Midbrain (tissue), 1 donor: ENCODE measurements at regions not wholly inside any gene's neighbourhood (a gene's known extent, or its start where the extent isn't known, plus 50 kb on each side); places are given as distances from the start of the nearest gene placed in this dataset.
"Not testable (repeated sequence)": the region's sequence is repeated elsewhere in the genome, so short reads cannot be mapped to it uniquely, and the experiment has no call there.

Experiments used
- DNase-seq: peaks from one replicate; lab custom pipeline; 2025; lab: John Stamatoyannopoulos, UW

DNA sequence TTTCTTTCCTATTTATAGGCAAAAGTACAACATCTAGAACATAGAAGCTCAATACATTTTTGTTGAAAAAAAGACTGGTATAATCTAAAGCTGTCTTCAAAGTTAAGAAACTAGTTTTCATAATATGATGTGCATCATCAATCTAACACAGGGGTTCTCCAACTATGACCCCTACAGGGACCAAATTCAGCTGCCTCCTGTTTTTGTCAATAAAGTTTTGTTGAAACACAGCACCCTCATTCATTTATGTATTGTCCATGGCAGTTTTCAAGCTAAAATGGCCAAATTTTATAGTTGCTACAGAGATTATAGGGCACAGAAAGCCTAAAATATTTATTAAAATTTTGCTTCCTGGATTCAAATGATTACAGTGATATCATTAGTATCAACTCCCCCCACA, 452.9 kb downstream of the CCER1 start:
- DNase-seq, result no peak

DNA sequence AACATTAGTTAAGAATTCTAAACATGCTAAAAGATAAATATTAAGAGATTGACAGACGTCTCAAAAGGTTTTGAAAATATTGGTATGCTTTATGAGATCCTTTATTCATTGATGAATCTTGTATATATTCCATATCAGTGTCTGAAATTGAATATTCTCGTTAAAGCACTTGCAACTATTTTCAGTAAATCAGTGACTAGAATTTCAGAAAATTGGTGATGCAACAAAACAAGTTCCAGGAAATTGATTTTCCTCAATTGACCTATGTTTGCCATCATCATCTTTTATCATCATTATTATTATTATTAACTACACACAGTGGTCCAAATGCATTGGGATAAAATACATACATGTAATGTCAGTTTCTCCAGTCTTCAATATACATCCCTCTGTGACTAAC, 453.6 kb downstream of the CCER1 start:
- DNase-seq, result no peak

DNA sequence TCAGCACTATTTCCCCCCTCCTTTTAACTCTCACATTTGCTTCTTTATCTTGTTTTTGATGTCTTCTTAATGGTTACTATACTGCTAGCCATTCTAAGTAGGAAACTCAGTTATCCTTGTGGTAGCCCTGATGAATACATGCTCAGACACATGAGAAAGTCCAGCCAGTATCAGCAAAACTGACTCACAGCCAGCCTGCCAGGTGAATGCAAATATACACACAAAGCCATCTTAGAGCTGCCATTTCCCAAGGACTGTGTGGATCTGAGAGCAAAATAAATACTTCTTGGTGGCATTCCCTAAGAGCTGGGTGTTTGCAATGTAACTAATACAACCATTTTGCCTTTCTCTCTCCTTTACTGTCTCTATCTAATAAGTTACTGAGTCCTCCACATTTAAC, 455.2 kb downstream of the CCER1 start:
- no peak for DNase-seq

DNA sequence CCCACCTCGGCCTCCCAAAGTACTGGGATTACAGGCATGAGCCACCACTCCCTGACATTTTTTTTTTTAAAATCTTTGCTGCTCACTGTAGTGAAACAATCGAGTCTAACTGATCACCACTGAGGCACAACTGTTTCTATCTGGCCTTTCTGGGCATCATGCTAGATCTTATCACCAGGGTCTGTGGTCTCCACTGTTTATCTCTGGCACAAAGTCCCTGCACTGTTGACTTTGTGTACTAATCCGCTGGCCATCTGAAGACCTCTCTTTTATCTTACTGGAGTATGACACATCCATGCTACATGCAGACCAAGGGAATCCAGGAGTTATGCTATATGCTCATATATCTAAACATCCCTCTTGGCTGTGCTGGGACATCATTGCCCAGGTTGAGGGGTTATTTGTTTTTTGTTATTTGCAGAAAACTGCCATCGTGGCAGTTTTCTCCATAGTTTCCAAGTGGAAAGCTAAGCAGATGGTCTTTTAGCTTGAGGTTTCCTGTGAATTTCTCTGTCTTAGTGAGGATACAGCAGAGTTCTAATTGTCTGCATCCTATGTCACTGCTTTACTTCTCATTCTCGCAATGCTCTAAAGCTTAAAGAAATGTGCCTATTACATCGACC, 456.9 kb downstream of the CCER1 start:
- DNase-seq, result no peak

DNA sequence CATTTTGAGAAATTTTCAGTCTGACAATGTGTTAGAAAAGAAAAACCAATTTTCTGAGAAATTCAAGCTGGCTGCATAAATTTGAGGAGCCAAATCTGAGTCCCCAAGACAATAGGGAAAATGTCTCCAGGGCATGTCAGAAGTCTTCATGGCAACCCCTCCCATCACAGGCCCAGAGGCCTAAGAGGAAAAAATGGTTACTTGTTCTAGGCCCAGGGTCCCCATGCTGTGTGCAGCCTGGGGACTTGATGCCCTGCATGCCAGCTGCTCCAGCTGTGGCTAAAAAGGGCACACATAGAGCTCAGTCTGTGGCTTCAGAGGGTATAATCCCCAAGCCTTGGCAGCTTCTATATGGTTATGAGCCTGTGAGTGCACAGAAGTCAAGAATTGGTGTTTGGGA, 464.6 kb downstream of the CCER1 start:
- DNase-seq, result no peak

DNA sequence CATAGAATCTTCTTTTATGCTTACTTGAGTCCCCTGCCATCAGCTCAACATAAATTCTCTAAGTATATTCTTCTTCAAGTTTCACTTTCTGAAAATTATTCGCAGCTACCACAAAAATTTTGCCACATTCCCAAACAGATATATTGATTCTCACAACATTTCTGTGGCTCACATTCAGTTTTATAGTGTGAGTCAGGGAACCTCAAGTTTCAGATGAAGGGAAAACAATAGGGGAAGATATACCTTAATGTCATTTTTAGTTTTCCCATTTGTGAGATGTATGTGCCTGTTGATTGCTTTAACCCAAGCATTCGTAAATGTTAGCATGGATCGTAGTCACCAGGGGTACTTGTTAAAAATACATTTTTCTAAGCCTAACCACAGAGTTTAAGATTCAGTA, 465.8 kb downstream of the CCER1 start:
- no peak for DNase-seq

DNA sequence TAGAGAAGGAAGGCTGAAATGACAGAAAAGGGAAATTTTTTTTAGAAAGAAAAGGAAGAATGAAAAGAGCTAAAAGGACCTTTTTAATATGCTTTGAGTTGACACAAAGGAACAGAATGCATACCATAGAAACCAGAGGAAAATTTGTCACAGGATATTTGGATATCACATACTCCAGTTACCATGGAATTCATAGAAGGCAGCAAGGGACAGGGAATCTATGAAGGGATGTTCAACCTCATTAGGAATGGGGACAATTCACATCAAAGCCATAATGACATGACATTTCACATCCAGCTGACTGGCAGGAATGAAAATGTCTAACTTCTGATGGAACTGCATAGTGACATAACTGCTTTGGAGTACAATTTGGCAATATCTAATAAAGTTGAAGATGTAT, 469.4 kb downstream of the CCER1 start:
- DNase-seq, result no peak

DNA sequence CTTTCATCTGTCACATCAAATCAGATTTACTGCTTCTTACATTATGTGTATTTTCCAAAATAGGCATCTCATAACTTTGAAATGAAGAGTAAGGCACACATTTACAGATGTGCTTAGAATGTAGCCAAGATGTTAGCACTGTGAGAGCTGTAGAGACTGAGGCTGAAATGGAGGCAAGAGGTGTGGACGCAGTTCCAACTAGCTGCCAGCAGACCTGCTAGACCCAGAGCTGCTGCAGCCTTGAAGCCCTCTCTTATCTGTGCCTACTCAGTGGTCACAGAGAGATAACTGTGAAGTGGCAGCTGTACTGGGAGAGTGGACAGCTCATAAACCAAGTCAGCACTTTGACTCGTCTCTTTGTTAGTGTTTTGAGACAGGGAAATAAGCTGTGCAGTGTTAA, 470.9 kb downstream of the CCER1 start:
- no peak for DNase-seq

DNA sequence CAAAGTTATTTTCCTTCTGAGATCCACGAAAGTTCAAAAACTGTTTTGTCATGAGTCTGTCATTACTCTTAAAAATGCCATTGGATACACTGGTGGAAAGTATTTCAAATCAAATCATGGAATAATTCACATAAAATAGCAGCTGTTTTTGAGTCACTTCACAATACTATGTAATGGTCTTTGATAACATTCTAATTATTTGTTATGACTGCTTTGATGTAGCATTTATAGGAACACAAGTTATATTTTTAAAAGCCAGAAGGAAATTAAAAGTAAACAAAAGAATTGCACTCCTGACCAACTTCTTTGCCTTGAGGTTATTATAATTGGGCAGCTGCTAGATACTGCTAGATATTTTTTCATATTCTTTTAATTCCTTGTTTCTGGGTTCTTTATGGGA, 473.2 kb downstream of the CCER1 start:
- no peak for DNase-seq

DNA sequence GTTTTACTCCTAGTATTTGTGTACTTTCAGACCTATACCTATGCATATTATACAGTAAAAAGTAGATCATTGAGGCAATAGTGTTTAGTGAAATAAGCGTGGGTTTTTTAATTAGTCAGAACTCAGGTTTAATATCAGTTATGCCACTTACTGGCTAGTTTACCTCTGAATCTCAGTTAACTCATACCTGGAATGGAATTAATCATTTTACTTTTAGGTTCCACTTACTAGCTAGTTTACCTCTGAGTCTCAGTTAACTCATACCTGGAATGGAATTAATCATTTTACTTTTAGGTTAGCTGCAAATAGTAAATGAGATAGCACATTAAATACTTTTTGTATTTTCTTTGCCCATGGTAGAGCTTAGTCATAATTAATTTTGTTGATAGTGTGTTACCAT, 475.7 kb downstream of the CCER1 start:
- no peak for DNase-seq

DNA sequence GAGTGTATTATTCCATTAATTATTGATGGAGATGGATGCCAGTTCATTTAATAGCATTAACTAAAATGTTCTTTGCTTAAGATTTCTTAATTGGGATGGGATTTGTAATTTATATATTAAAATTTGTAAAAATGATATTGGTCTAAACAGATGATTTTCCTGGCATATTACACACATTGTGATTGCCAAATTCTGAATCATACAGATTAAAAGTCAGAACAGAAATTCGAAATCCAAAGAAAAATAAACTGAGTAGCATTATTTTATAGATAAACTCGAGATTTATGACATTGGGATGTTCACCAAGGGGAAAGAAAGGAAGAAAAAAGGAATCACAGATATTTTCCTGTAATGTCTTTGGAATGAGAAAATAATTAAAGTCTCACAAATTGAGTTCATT, 481.1 kb downstream of the CCER1 start:
- no peak for DNase-seq

DNA sequence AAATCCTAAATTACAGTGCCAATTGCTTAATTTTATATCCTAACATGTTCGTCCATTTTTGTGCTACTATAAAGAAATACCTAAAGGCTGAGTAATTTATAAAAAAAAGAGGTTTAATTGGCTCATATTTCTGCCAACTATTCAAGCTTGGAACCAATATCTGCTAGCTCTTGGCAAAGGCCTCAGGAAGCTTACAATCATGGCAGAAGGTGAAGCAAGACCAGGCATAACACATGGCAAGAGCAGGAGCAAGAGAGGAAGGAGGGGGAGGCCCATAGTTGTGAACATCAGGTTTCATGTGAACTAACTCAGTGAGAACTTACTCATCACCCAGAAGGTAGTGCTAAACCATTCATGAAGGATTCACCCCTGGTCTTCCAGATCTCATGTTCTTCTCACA, 494.3 kb downstream of the CCER1 start:
- DNase-seq, result no peak

DNA sequence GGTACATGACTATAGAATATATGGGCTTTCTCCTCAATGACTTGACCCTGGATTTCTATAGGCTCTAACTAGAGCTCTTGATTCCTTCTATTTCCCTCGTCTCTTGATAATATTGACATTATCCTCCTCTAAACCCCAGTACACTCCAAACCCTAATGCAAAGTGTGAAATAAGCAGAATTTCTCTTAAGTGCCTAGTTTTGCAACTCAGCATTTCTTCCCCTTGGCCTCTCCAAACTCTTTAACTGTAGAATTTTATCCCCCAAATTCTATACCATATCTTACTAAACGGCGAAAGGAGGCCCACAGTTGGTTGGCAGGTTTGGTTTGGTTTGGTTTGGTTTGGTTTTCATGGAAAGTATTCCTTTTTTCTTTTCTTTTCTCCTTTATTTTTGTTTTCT, 498.7 kb downstream of the CCER1 start:
- DNase-seq, result no peak

DNA sequence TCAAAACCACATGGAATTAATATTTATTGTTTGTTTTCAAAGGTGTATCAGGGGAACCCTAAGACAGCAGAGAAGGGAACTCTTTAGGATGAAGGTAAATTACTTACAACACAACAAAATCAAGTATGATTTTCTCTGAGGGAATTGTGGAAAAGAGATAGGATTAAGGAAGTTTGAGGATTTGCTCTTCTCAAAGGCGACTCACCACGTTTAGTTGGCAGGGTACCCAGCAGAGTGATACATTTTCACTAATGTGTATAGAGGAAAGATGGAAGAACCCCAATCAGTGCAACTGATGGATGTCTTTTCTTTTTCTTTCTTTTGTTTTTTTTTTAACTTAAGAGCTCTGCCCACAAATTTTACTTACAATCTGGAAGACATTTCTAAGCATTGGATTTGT, 499.2 kb downstream of the CCER1 start:
- DNase-seq, result no peak

DNA sequence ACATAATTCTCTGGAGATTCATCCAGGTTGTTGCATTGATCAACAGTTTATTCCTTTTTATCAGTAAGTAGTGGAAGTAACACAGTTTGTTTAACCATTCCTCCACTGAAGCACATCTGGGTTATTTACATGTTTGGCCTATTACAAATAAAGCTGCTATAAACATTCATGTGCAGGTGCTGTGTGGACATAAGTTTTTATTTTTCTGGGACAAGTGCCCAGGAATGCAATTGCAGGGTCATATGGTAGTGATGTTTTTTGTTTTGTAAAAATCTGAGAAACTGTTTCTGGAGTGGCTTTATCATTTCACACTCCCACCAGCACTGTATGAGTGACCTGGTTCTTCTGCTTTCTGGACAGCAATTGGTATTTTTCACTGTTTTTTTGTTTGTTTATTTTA, 505.4 kb downstream of the CCER1 start:
- DNase-seq, result no peak

DNA sequence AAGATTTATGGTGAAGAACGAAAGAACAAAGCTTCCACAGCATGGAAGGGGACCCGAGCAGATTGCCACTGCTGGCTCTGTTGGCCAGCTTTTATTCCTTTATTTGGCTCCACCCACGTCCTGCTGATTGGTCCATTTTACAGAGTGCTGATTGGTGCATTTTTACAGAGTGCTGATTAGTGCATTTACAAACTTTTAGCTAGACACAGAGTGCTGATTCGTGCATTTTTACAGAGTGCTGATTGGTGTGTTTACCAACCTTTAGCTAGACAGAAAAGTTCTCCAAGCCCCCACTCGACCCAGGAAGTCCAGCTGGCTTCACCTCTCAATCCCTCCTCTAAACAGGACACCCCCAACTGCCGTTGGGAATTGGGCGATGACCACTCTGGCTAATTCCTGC, 511.5 kb downstream of the CCER1 start:
- DNase-seq, result not testable (repeated sequence)

DNA sequence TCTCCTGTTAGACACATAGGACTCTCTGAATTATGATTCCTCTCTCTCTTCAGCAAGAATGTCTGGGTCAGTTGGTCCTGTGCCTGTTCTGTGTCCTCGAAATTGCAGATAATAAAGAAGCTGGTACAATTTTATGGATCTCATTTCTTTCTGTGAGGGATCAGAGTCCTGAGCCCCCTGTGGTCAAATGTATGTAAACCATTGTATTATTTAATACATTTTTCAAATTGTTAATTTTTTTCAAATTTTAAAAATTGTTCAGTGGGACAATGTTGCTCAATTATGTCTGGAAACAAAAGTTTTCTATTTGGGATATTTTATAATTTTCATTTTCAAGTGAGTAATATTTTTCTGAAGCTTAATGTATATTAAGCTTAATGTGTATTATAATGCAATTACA, 513.5 kb downstream of the CCER1 start:
- DNase-seq, result no peak

DNA sequence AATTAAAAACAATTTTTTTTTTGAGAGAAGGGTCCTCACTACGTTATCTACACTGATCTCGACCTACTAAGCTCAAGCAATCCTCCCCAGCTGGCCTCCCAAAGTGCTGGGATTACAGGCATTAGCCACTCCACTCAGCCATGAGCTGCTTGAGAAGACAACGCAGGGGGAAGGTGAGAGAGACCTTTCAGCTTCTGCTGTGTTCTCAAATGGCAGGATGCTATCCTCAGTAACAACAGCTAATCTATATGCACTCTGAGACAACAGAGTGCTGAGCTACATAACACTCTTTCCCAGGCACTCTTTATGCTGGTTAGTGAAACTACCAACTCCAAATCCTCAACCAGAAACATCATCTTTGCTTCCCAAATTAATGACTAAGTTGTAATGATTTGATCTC, 526.1 kb downstream of the CCER1 start:
- DNase-seq, result no peak

DNA sequence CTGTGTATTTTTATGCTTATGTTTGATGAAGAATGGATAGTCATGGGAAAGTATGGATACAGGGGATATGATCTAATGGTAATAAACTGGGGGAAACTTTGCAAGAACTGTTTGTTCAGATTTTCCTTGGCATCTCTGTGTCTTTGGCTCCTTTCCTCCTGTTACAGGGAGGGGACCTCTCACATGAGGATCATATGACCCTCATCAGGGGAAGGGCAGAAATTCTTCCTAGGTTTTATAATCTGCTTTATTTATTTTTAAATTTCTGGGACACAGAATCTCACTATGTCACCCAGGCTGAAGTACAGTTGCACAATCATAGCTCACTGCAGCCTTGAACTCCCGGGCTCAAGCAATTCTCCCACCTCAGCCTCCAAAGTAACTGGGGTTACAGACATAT, 526.5 kb downstream of the CCER1 start:
- DNase-seq, result no peak

DNA sequence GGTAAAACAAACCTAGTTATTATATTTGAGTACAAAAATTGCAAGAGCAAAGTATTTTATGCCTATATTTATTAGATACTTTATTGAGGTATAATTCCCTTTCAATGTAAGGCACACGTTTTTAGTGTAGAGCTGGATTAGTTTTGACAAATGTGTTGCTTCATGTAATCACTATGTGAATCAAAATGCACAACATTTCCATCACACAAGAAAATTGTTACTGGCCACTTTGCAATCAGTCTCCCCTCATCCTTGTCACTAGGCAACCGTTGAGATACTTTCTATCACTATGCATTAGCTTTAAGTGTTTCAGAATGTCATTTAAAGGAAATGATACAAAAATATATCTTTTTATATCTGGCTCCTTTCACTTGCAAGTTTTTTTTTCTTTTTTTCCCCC, 531.0 kb downstream of the CCER1 start:
- DNase-seq, result no peak

DNA sequence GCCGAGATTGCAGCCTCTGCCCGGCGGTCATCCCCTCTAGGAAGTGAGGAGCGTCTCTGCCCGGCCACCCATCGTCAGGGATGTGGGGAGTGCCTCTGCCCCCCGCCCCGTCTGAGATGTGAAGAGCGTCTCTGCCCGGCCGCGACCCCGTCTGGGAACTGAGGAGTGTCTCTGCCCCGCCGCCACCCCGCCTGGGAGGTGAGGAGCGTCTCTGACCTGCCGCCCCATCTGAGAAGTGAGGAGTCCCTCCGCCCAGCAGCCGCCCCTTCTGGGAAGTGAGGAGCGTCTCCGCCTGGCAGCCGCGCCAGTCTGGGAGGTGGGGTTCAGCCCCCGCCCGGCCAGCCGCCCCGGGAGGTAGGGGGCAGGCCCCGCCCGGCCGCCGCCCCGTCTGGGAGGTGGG, 544.0 kb downstream of the CCER1 start:
- DNase-seq, result no peak

DNA sequence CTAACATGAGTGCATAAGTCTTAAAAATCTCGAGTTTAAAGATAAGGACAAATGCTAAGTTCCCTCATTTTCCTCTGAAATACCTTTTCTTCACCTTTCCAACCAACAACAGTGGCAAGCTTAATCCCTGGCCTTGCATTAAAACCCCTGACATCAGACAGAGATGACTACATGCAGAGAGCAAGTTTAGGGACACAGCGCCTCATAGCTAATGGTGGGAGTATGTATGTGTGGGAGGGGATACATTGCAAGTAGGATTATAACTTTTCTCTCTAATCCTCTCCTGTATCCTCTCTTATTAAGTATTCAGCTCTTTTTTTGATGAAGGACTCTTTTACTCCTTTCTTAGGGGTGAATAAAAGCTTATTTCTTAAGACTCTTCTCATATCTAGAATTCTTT, 547.1 kb downstream of the CCER1 start:
- DNase-seq, result no peak

DNA sequence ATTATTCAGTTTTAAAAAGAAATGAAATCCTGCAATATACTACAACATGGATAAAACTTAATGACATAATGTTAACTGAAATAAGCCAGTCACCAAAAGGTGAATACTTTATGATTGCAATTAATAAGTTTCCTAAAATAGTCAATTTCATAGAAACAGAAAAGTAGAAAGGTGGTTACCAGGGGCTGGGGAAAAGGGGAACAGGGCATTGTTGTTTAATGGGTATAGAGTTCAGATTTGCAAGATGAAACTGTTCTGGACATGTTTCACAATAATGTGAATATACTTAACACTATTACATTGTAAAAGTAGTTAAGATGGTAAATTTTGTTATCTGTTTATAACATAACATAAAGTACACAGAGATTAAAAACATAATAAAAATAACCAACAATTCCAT, 550.9 kb downstream of the CCER1 start:
- DNase-seq, result no peak

DNA sequence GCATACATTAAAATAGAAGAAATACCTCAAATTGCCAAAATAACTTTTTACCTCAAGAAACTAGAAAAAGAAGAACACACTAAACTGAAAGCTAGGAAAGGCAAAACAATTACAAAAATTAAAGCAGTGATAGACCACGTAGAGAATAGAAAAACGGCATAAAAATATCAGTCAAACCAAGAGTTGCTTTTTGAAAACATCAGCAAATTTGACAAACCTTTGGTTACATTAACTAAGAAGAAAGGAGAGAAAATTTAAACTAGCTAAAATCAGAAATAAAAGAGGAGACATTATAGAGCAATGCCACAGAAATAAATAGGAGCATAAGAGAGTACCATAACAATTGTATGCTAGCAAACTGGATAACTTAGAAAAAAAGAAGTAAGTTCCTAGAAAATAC, 553.8 kb downstream of the CCER1 start:
- no peak for DNase-seq

DNA sequence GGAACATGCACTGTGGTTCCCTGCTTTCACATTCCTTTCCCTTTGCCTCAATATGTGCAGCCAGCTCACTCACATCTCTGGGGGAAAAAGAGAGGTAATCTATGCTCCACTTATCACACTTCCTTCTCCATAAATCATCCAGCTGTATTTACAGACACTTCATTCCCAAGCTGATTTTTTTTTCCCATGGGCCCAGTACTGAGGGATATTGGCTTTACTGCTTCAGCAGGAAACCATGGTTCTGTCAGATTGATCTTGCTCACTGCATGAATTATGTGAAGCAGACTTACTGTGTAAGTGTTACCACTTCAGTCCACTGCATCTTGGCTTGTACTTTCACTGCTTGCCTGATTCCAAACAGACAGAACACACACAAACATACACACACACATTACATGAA, 555.6 kb downstream of the CCER1 start:
- DNase-seq, result no peak
